Right lobe of liver (tissue), 4 donors: ENCODE measurements at regions not wholly inside any gene's neighbourhood (a gene's known extent, or its start where the extent isn't known, plus 50 kb on each side); places are given as distances from the start of the nearest gene placed in this dataset.

Source experiments
- CTCF ChIP-seq, 4 donors: fragments of 200-600 bp in 3 of 4; fragments of 450-650 bp in 1 of 4; IDR thresholded peaks; one replicate each; pipeline versions ENCODE4 v1.5.1 to v1.8.0; 2016 to 2022; ENCODE audit warnings: antibody characterized with exemption in 4 of 4, mild to moderate bottlenecking in 2 of 4
- POLR2A ChIP-seq: fragments of 450-650 bp; IDR thresholded peaks from one replicate; pipeline ENCODE4 v1.6.1; 2017; ENCODE audit warnings: antibody characterized with exemption, mild to moderate bottlenecking
- donor health status: DM: no; HTN: no; CAD: no.
- donor health status: DM: no; HTN: no; CAD: no.
- donor health status: DM: no; HTN: yes; CAD: no.

GRCh38 chr5:103422756-103423155 lies 139.8 kb downstream of the NUDT12 start:
- no peak for TF ChIP-seq POLR2A
- TF ChIP-seq CTCF (IDR thresholded peaks at IDR 0.05) = no peak
